ENCODE measurements at regions not wholly inside any gene's neighbourhood (a gene's known extent, or its start where the extent isn't known, plus 50 kb on each side); places are given as distances from the start of the nearest gene placed in this dataset.

DNA sequence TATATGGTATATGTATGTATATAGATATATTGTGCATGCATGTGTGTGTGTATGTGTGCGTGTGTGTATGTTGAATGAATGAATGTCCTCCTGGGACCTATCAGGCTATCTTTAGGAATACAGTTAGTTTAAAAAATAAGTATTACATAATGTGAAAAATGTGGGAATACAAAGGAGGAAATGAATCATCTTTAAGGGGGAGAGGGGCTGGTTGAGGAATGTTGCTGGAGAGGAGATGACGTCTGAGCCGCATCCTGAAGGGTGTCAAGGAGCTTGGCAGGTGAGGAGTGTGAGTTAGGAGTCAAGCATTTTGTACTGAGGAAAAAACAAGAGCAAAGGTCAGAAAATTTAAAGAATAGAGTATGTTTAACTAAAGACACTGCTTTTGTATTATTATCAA, 62.4 kb upstream of the NLK start:
- Histone ChIP-seq H3K36me3 (no peaks in the 10 kb centered on the region), H3K4me3 (no peak overlapping the region), H3K27me3 (peaks cover 3% of the 10 kb centered on the region; the same call in 1 of the 2 replicates), H3K27ac (no peak overlapping the region), H3K9me3 (replicated peaks) (no peaks in the 10 kb centered on the region), H3K4me1 (peaks cover 7% of the 10 kb centered on the region; the same call in 1 of the 2 replicates)
- no peak for DNase-seq

DNA sequence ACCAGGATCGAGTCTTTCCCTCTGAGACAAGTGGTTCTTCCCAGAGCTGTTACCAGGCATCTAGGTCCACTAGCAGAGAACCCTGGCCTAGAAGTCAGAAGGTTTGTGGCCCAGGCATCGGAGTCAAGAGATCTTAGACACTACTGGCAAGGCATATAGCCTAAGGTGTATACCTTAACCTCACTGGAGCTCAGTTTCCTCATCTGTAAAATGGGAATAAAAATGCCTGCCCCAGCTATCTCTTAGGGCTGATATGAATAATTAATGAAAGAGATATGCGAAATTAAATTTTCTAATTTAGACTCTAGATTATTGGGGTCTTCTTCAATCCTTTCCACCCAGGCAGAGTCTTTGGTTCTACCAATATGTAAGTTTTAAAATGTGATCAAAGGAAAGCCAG, 60.5 kb upstream of the NLK start:
- Histone ChIP-seq H3K27ac (no peak overlapping the region), H3K36me3 (no peaks in the 10 kb centered on the region), H3K4me1 (no peaks in the 10 kb centered on the region), H3K9me3 (replicated peaks) (no peaks in the 10 kb centered on the region), H3K27me3 (peaks cover 3% of the 10 kb centered on the region; the same call in 1 of the 2 replicates), H3K4me3 (no peak overlapping the region)
- no peak for DNase-seq

DNA sequence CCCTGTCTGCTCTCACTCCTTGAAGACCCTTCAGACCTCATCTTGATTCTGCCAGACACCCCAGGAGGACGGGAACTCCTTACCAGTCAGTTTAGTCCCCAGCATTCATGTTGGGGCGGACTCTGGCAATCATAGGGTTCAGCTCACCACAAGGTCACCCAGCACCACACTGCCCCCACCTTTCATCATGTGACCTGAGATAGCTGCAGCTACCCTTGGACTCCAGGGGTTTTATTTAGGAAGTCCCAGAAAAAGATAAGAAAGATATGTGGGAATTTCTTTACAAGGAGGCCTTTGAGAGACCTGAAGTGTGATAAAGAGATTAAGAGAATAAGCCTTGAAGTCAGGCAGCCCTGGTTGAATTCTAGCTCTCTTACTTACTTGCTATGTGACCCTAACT, 59.8 kb upstream of the NLK start:
- Histone ChIP-seq H3K4me1 (no peaks in the 10 kb centered on the region), H3K27ac (no peak overlapping the region), H3K4me3 (no peak overlapping the region), H3K9me3 (replicated peaks) (no peaks in the 10 kb centered on the region), H3K36me3 (no peaks in the 10 kb centered on the region), H3K27me3 (peaks cover 3% of the 10 kb centered on the region; the same call in 1 of the 2 replicates)
- DNase-seq, result no peak

DNA sequence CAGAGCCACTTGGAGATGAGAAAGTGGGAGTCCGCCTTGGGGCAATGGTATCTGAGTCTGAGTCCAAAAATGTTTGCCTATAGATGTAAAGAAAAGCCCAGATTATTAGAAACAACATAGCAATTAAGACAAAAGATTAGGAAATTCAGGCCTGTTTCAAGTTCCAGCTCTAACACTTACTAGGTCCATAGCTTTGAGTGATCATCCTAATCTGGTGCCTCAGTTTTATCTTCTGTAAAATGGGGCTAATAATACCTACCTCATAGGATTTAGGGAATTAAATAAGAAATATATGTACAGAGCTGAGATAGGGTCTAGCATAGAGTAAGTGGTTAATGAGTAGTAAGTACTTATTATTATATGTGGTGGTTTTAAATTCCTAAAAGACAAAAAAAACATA, 58.6 kb upstream of the NLK start:
- no peaks in the 10 kb centered on the region for H3K4me1 ChIP-seq
- H3K4me3 ChIP-seq, result no peak overlapping the region
- H3K9me3 ChIP-seq (replicated peaks), result no peaks in the 10 kb centered on the region
- H3K36me3 ChIP-seq, result no peaks in the 10 kb centered on the region
- no peaks in the 10 kb centered on the region for H3K27me3 ChIP-seq
- no peak for DNase-seq
- no peak overlapping the region for H3K27ac ChIP-seq

DNA sequence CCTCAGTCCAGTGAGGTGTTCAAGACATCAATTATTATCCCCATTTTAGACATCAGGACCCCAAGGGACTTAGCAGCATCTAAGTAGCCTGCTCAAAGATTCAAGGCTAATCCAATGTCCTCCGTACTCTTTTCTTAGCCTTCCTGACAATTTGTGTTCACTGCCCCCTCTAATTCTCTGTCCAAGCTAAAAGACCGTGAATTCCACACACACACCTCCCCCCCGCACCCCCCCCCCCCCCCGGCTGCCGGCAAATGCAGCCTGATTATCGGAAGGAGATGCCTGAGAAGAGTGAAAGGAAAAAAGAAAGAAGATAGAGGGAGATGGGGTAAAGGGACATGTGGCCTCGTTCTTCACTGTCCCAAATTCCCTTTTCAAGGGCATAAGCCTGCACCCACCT, 58.1 kb upstream of the NLK start:
- Histone ChIP-seq H3K4me1 (no peaks in the 10 kb centered on the region), H3K27ac (no peak overlapping the region), H3K9me3 (replicated peaks) (no peaks in the 10 kb centered on the region), H3K36me3 (no peaks in the 10 kb centered on the region), H3K4me3 (no peak overlapping the region), H3K27me3 (no peaks in the 10 kb centered on the region; the same call in 1 of the 2 replicates)
- DNase-seq, result no peak

DNA sequence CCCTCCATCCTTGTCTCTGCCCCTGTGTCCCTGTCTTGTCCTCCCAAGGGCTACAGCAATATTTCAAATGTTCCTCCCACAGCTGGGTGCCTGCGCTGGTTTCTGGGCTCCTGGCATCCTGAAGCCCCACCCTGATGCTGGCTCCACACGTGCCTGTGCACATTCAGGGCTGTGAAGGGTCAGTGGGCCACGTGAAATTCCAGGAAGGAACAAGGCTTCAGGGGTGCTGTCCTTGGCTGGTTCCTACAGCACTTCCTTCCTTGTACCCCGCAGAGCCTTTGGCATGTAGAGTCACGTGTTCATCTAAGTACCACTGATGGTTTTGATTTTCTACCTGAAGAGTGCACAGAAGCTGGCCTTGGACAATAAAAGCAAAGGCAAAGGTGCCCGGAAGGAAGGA, 57.7 kb upstream of the NLK start:
- Histone ChIP-seq H3K9me3 (replicated peaks) (no peaks in the 10 kb centered on the region), H3K4me1 (no peaks in the 10 kb centered on the region), H3K27me3 (no peaks in the 10 kb centered on the region; the same call in 1 of the 2 replicates), H3K27ac (no peak overlapping the region), H3K4me3 (no peak overlapping the region), H3K36me3 (no peaks in the 10 kb centered on the region)
- DNase-seq, result no peak

DNA sequence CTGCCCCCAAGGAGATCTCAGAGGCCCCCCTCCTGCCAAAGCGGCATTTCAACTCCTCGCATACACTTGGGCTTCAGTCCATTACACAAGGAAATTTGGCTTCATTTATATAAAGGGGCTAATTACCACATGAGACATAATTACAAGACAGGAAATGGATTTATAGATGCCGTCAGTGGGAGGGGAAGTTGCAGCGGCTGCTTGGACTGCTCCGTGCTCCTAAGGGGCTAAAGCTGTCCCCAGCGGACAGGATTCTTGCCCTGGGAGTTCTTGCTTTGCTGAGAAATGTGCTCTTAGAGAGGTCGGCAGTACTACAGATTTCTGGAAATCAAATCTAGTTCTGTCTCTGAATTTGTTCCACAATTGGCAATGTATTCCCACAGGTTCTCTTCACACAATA, 57.2 kb upstream of the NLK start:
- Histone ChIP-seq H3K4me1 (no peaks in the 10 kb centered on the region), H3K4me3 (no peak overlapping the region), H3K27me3 (no peaks in the 10 kb centered on the region; the same call in 1 of the 2 replicates), H3K27ac (no peak overlapping the region), H3K36me3 (no peaks in the 10 kb centered on the region), H3K9me3 (replicated peaks) (no peaks in the 10 kb centered on the region)
- no peak for DNase-seq

DNA sequence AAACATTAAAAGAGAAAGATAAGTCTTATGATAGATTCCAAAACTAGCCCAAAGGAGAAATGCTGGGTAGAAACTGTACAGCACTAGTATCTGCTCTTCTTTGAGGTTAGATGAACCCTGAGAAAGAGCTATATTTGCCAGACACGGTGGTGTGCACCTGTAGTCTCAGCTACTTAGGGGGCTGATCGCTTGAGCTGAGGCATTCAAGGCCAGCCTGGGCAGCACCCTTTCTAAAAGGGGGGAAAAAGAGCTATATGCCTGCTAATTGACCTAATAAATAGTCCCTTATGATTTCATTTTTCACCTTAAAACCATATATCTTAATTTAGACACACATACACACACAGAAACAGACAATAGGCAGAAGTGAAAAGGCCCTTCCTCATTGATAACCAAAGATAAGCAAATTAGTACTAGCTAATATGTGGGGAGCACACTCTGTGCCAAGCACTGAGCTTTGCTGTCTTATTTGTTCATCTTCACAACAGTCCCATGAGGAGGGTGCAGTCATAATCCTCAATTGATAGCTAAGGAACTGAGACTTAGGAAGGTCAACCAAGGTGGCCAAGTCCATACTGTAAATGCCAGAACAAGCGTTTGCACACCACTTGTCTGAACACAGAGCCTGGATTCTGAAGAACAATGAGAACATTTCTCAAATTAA, 56.6 kb upstream of the NLK start:
- Histone ChIP-seq H3K27me3 (no peaks in the 10 kb centered on the region; the same call in none of the 2 replicates), H3K4me3 (no peak overlapping the region), H3K36me3 (no peaks in the 10 kb centered on the region), H3K27ac (no peak overlapping the region), H3K4me1 (no peaks in the 10 kb centered on the region), H3K9me3 (replicated peaks) (no peaks in the 10 kb centered on the region)
- DNase-seq, result no peak

DNA sequence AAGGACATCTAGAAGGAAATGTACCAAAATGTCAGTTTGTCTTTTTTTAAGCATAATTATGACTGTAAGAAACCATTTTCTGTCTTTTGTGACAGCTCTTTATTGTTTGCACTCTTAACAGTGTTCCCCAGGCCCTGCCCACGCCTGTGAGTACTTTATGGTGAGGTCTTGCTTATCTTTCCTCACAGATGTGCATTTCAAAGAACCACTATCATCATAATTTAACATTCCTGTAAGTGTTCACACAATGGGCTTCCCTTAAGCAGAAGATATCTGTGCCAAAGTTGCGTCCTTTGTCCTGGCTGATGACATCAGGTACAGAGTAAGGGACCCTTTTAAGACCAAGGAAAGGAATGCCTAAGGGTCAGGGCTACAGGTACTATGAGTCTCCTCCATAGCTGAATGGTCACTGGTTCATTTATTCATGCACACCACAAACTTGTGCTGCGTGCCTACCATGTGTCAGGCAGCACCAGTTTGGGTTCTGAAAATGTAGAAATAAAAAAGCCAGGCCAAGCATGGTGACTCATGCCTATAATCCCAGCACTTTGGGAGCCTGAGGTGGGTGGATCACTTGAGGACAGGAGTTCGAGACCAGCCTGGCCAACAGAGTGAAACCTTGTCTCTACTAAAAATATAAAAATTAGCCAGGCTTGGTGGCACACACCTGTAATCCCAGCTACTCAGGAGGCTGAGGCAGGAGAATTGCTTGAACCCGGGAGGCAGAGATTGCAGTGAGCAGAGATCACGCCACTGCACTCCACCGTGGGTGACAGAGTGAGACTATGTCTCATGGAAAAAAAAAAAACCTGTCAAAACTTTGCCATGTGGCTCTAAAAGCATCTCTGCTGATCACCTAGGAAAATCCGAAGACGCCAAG, 55.4 kb upstream of the NLK start:
- Histone ChIP-seq H3K9me3 (replicated peaks) (no peaks in the 10 kb centered on the region), H3K4me3 (no peak overlapping the region), H3K27ac (no peak overlapping the region), H3K4me1 (no peaks in the 10 kb centered on the region), H3K27me3 (peaks cover 2% of the 10 kb centered on the region), H3K36me3 (no peaks in the 10 kb centered on the region)
- DNase-seq, result no peak

DNA sequence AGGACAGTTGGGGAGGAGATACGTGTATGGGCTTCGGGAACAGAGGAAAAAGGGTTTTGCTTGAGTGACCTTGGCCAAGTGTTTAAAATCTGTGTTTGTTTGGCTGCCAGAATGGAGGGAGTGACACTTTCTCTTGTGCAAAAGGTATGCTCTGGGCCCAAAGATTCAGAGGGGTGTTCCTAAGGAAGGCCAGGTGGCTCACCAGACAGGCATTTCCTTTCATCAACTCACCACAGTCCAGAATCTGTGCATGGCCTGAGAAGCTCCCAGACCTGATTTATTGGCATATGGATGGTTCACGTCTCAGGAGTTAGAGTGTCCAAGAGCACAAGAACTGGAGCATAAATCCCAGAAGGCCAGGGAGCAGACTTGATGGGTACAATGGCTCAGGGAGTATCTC, 53.4 kb upstream of the NLK start:
- Histone ChIP-seq H3K9me3 (replicated peaks) (no peaks in the 10 kb centered on the region), H3K27ac (no peak overlapping the region), H3K4me3 (no peak overlapping the region), H3K4me1 (no peaks in the 10 kb centered on the region), H3K36me3 (no peaks in the 10 kb centered on the region), H3K27me3 (peaks cover 17% of the 10 kb centered on the region)
- DNase-seq, result no peak

DNA sequence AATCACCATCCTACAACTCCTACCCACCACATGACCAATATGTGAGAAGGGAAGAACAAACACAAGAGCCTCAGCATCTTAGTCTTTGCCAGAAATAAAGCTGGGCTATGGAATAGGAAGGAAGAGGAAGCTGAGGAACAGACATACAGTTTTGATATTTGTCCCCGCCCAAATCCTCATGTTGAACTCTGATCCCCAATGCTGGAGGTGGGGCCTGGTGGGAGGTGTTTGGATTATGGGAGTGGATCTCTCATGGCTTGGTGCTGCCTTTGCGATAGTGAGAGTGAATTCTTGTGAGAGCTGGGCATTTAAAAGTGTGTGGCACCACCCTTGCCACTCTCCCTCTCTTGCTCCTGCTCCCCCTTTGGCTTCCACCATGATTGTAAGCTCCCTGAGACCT, 52.4 kb upstream of the NLK start:
- H3K4me1 ChIP-seq, result no peaks in the 10 kb centered on the region
- H3K27me3 ChIP-seq, result peaks cover 19% of the 10 kb centered on the region
- no peaks in the 10 kb centered on the region; the same call in 1 of the 2 replicates for H3K9me3 ChIP-seq (replicated peaks)
- no peak overlapping the region for H3K4me3 ChIP-seq
- no peaks in the 10 kb centered on the region for H3K36me3 ChIP-seq
- no peak for DNase-seq
- H3K27ac ChIP-seq, result no peak overlapping the region

DNA sequence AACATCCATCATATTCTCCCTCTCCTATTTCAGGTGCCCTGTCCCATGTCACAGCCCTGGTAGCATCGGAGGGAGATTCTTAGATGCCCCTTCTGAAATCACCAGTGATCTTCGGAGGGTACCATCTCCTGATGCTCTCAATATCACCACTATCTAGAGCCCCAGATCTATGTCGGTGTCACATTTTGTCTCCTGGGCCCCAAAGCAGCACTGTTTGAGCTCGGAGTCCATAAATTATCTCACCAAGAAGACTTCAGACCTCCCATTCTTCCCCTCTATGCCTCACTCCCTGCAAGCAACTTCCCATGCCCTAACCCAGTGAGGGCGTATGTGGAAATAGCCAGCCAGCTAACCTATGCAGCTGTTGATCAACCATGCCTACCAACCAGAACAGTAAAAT, 51.5 kb upstream of the NLK start:
- no peak for DNase-seq
- no peak overlapping the region for H3K27ac ChIP-seq

DNA sequence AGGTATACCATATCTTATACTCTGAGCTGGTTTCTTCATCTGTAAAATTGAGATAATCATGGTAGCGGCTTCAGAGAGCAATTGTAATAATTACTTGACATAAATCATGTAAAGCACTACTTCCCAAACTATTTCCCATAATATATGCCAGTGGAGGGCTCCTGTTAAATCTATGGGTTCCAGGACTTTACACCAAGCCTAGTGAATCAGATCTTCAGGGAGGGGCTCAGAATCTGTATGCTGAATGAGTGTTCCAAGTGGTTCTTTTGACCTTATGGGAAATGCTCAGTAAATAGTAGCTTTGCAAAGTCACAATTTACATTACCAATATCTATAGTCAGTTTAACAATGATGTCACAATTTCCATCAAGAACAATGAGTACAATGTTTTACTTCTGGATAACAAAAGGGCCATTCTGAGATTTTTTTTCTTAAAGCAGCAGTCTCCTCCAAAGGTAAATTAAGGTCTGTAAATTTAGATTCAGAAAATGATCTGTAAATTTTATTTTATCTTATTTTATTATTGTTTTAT, 50.9 kb upstream of the NLK start:
- peaks cover 19% of the 10 kb centered on the region for H3K27me3 ChIP-seq
- H3K4me1 ChIP-seq, result no peaks in the 10 kb centered on the region
- no peak overlapping the region for H3K4me3 ChIP-seq
- H3K9me3 ChIP-seq (replicated peaks), result no peaks in the 10 kb centered on the region; the same call in 1 of the 2 replicates
- DNase-seq, result no peak
- H3K36me3 ChIP-seq, result no peaks in the 10 kb centered on the region
- H3K27ac ChIP-seq, result no peak overlapping the region

More for the DNA sequence above, 51.5 kb upstream of the NLK start:
- H3K9me3 ChIP-seq (replicated peaks), result no peaks in the 10 kb centered on the region; the same call in 1 of the 2 replicates
- H3K4me3 ChIP-seq, result no peak overlapping the region
- peaks cover 19% of the 10 kb centered on the region for H3K27me3 ChIP-seq
- no peaks in the 10 kb centered on the region for H3K36me3 ChIP-seq
- H3K4me1 ChIP-seq, result no peaks in the 10 kb centered on the region

All from SJCRH30 (cell line).